ENCODE measurements at regions not wholly inside any gene's neighbourhood (a gene's known extent, or its start where the extent isn't known, plus 50 kb on each side); places are given as distances from the start of the nearest gene placed in this dataset.

- H3K27ac Mint-ChIP-seq: peak overlapping the region; percentile 24
- no peak overlapping the region; the same call in 1 of the 2 replicates for H3K4me2 ChIP-seq
- no peak overlapping the region for H2AFZ ChIP-seq
- TF ChIP-seq REST (IDR thresholded peaks at IDR 0.05; ENCODE audit: unreplicated experiment) (peak; percentile 39), ZNF114 (CRISPR knock-in tag; IDR thresholded peaks at IDR 0.05) (no peak)
- H3K4me1 Mint-ChIP-seq: peaks cover 12% of the 10 kb centered on the region
- peaks cover 2% of the 10 kb centered on the region; the same call in 1 of the 3 replicates for H3K36me3 Mint-ChIP-seq (ENCODE audit: low read depth)
- H3K9me3 Mint-ChIP-seq: no peaks in the 10 kb centered on the region
- ATAC-seq: no peak; the same call in 2 of the 3 replicates
- no peaks in the 10 kb centered on the region for H3K36me3 ChIP-seq (ENCODE audit: insufficient read depth)
- no peaks in the 10 kb centered on the region for H3K27me3 Mint-ChIP-seq (ENCODE audit: insufficient read depth, low read depth, poor library complexity)
- H3K4me3 ChIP-seq: no peak overlapping the region
- no peaks in the 10 kb centered on the region for H3K79me2 ChIP-seq (replicated peaks; ENCODE audit: insufficient read depth)
- no peak overlapping the region for H3K27ac ChIP-seq (ENCODE audit: low read depth)
- H3K9me2 ChIP-seq (ENCODE audit: insufficient read depth): peaks cover 3% of the 10 kb centered on the region; the same call in 1 of the 2 replicates
- H3K4me3 Mint-ChIP-seq: no peak overlapping the region
- H3K4me1 ChIP-seq (ENCODE audit: insufficient read depth): peaks cover 12% of the 10 kb centered on the region; the same call in 1 of the 2 replicates
- peak; percentile 15 for DNase-seq (ENCODE audit: low spot score)
- H4K20me1 ChIP-seq (replicated peaks; ENCODE audit: insufficient read depth): no peaks in the 10 kb centered on the region
- no peaks in the 10 kb centered on the region for H3K27me3 ChIP-seq (ENCODE audit: insufficient read depth)
- H3F3A ChIP-seq (replicated peaks; ENCODE audit: low read depth): no peaks in the 10 kb centered on the region
These were observed 2023.6 kb upstream of the CDH6 start for GRCh38 chr5:29169886-29170285.

DNA sequence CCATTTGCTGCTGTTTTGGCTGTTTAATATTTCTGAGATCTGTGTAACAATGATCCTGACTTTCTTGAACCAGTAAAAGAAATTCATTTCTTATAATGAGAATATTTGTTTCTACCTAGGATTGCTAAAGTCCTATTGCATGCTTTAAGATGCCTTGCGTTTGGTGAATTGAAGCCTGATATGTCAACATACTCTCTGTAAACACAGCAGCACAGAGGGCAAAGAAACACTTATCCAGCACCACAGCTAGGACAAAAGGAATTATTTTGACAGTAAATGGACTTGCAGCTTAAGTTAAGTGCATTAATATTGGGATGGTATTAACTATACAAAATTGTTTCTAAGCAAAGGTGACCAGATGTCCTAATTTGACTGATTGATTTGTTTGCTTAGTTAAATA is 2031.2 kb upstream of the CDH6 start:
- no peak overlapping the region for H3K4me3 Mint-ChIP-seq
- Histone ChIP-seq H3K36me3 (ENCODE audit: insufficient read depth) (no peaks in the 10 kb centered on the region), H3F3A (replicated peaks; ENCODE audit: low read depth) (no peaks in the 10 kb centered on the region), H3K4me1 (ENCODE audit: insufficient read depth) (peaks cover 13% of the 10 kb centered on the region), H3K27me3 (ENCODE audit: insufficient read depth) (no peaks in the 10 kb centered on the region), H3K4me2 (no peak overlapping the region), H4K20me1 (replicated peaks; ENCODE audit: insufficient read depth) (no peaks in the 10 kb centered on the region), H3K27ac (ENCODE audit: low read depth) (no peak overlapping the region), H3K4me3 (no peak overlapping the region), H3K79me2 (replicated peaks; ENCODE audit: insufficient read depth) (no peaks in the 10 kb centered on the region), H3K9me2 (ENCODE audit: insufficient read depth) (no peaks in the 10 kb centered on the region), H2AFZ (no peak overlapping the region)
- no peaks in the 10 kb centered on the region for H3K9me3 Mint-ChIP-seq
- H3K4me1 Mint-ChIP-seq: peaks cover 7% of the 10 kb centered on the region
- H3K36me3 Mint-ChIP-seq (ENCODE audit: low read depth): no peaks in the 10 kb centered on the region
- no peak for DNase-seq (ENCODE audit: low spot score)
- H3K27ac Mint-ChIP-seq: no peak overlapping the region
- no peak for ATAC-seq
- H3K27me3 Mint-ChIP-seq (ENCODE audit: insufficient read depth, low read depth, poor library complexity): no peaks in the 10 kb centered on the region
- TF ChIP-seq NANOG (IDR thresholded peaks at IDR 0.05; ENCODE audit: borderline replicate concordance): no peak
- TF ChIP-seq ZNF331 (CRISPR knock-in tag; IDR thresholded peaks at IDR 0.05; ENCODE audit: low read depth): no peak
- TF ChIP-seq REST (IDR thresholded peaks at IDR 0.05; ENCODE audit: unreplicated experiment): no peak
- TF ChIP-seq STAT1 (IDR thresholded peaks at IDR 0.05; ENCODE audit: unreplicated experiment): no peak
- TF ChIP-seq POLR2AphosphoS5 (IDR thresholded peaks at IDR 0.05; ENCODE audit: low read depth): no peak
- no peak for TF ChIP-seq ZNF114 (CRISPR knock-in tag; IDR thresholded peaks at IDR 0.05)
- TF ChIP-seq CREB1 (CRISPR knock-in tag; IDR thresholded peaks at IDR 0.05; ENCODE audit: low read depth): no peak
- TF ChIP-seq JUNB (IDR thresholded peaks at IDR 0.05; ENCODE audit: unreplicated experiment): no peak
- no peak for TF ChIP-seq CTCF (conservative IDR thresholded peaks at IDR 0.05; ENCODE audit: low read depth in 2 of 2)
- no peak for TF ChIP-seq EZH2 (IDR thresholded peaks at IDR 0.05; ENCODE audit: low read depth, unreplicated experiment)
- TF ChIP-seq EZH2phosphoT487 (IDR thresholded peaks at IDR 0.05; ENCODE audit: unreplicated experiment): no peak

All from GM23338 (cell line).